KMS-11 (cell line): ENCODE measurements at regions not wholly inside any gene's neighbourhood (a gene's known extent, or its start where the extent isn't known, plus 50 kb on each side); places are given as distances from the start of the nearest gene placed in this dataset.

Experiments used
- H2AFZ ChIP-seq: fragments of 200-600 bp; sonication (generic); 2 replicates; pipeline ENCODE4 v1.6.1; 2016; ENCODE audit warnings: antibody characterized with exemption, mixed run types, low read depth
- H3K27ac ChIP-seq: fragments of 200-600 bp; sonication (generic); 2 replicates; pipeline ENCODE4 v1.6.1; 2016; ENCODE audit warnings: mild to moderate bottlenecking, mixed run types
- H3K27me3 ChIP-seq: fragments of 200-600 bp; sonication (generic); 2 replicates; pipeline ENCODE4 v1.6.1; 2017; ENCODE audit warnings: mild to moderate bottlenecking, low read depth, mixed run types, moderate library complexity; ENCODE audit not compliant: insufficient read depth
- H3K36me3 ChIP-seq: fragments of 200-600 bp; sonication (generic); 2 replicates; pipeline ENCODE4 v1.6.1; 2017; ENCODE audit warnings: mild to moderate bottlenecking, mixed run types; ENCODE audit not compliant: insufficient read depth
- H3K4me1 ChIP-seq: fragments of 200-600 bp; sonication (generic); 2 replicates; pipeline ENCODE4 v1.6.1; 2016; ENCODE audit warnings: mild to moderate bottlenecking, low read depth, mixed run types; ENCODE audit not compliant: poor library complexity, severe bottlenecking
- H3K4me2 ChIP-seq: fragments of 200-600 bp; sonication (generic); 2 replicates; pipeline ENCODE4 v1.7.0; 2016; ENCODE audit warnings: mild to moderate bottlenecking, mixed run types
- H3K4me3 ChIP-seq: fragments of 200-600 bp; sonication (generic); IDR thresholded peaks from 2 replicates; pipeline ENCODE4 v1.6.1; 2017; ENCODE audit warnings: low read depth, low read length, mixed read lengths; ENCODE audit not compliant: insufficient read depth
- H3K79me2 ChIP-seq: fragments of 200-600 bp; sonication (generic); 2 replicates; pipeline ENCODE4 v1.6.1; 2016; ENCODE audit warnings: low read depth, mixed run types; ENCODE audit not compliant: insufficient read depth
- H3K9ac ChIP-seq: fragments of 200-600 bp; sonication (generic); 2 replicates; pipeline ENCODE4 v1.6.1; 2016; ENCODE audit warnings: mild to moderate bottlenecking, mixed run types
- H4K20me1 ChIP-seq: fragments of 200-600 bp; sonication (generic); 2 replicates; pipeline ENCODE4 v1.6.1; 2016; ENCODE audit warnings: mild to moderate bottlenecking, mixed run types; ENCODE audit not compliant: insufficient read depth
- CTCF ChIP-seq: fragments of 200-600 bp; sonication (generic); conservative IDR thresholded peaks from 2 replicates; pipeline ENCODE4 v1.6.1; 2017; ENCODE audit warnings: low read depth, mild to moderate bottlenecking, antibody characterized with exemption, low read length, moderate library complexity, mixed read lengths

- peaks cover 13% of the 10 kb centered on the region for H3K27me3 ChIP-seq
- H3K9ac ChIP-seq: no peak overlapping the region
- no peaks in the 10 kb centered on the region for H3K36me3 ChIP-seq
- no peak overlapping the region for H3K27ac ChIP-seq
- no peak for TF ChIP-seq CTCF
- no peak overlapping the region for H3K4me2 ChIP-seq
- H2AFZ ChIP-seq: no peak overlapping the region
- peaks cover 13% of the 10 kb centered on the region for H3K4me1 ChIP-seq
- no peaks in the 10 kb centered on the region for H4K20me1 ChIP-seq
- no peak overlapping the region for H3K4me3 ChIP-seq
- H3K79me2 ChIP-seq: no peaks in the 10 kb centered on the region
These were observed 116.3 kb upstream of the AFDN start for GRCh38 chr6:167710363-167710920.

GRCh38 chr6:167711211-167711610, 115.5 kb upstream of the AFDN start:
- no peak overlapping the region for H3K27ac ChIP-seq
- no peaks in the 10 kb centered on the region for H4K20me1 ChIP-seq
- H3K4me3 ChIP-seq: no peak overlapping the region
- peaks cover 13% of the 10 kb centered on the region for H3K27me3 ChIP-seq
- no peak for TF ChIP-seq CTCF
- H3K79me2 ChIP-seq: no peaks in the 10 kb centered on the region
- peaks cover 6% of the 10 kb centered on the region for H3K4me1 ChIP-seq
- no peak overlapping the region for H3K9ac ChIP-seq
- no peak overlapping the region for H3K4me2 ChIP-seq
- no peaks in the 10 kb centered on the region for H3K36me3 ChIP-seq
- H2AFZ ChIP-seq: no peak overlapping the region

- no peak overlapping the region for H3K4me3 ChIP-seq
- H3K9ac ChIP-seq: no peak overlapping the region
- no peak overlapping the region for H3K27ac ChIP-seq
- no peak overlapping the region for H3K4me2 ChIP-seq
- peaks cover 8% of the 10 kb centered on the region for H3K27me3 ChIP-seq
- H4K20me1 ChIP-seq: no peaks in the 10 kb centered on the region
- no peaks in the 10 kb centered on the region for H3K36me3 ChIP-seq
- no peaks in the 10 kb centered on the region for H3K79me2 ChIP-seq
- H3K4me1 ChIP-seq: no peaks in the 10 kb centered on the region
- TF ChIP-seq CTCF: no peak
- H2AFZ ChIP-seq: no peak overlapping the region
These were observed 114.7 kb upstream of the AFDN start for GRCh38 chr6:167711768-167712730.

- no peak for TF ChIP-seq CTCF
- no peak overlapping the region for H2AFZ ChIP-seq
- no peak overlapping the region for H3K4me2 ChIP-seq
- no peak overlapping the region for H3K27ac ChIP-seq
- H3K79me2 ChIP-seq: no peaks in the 10 kb centered on the region
- H3K4me3 ChIP-seq: no peak overlapping the region
- H3K9ac ChIP-seq: no peak overlapping the region
- 0 out of 2 replicates have a peak, but pooled peaks cover 2% of the 10 kb centered on the region for H3K27me3 ChIP-seq
- no peaks in the 10 kb centered on the region for H3K36me3 ChIP-seq
- H3K4me1 ChIP-seq: no peaks in the 10 kb centered on the region
- H4K20me1 ChIP-seq: no peaks in the 10 kb centered on the region
These were observed 113.8 kb upstream of the AFDN start for GRCh38 chr6:167712731-167713475.
